ENCODE measurements at regions not wholly inside any gene's neighbourhood (a gene's known extent, or its start where the extent isn't known, plus 50 kb on each side); places are given as distances from the start of the nearest gene placed in this dataset.

DNA sequence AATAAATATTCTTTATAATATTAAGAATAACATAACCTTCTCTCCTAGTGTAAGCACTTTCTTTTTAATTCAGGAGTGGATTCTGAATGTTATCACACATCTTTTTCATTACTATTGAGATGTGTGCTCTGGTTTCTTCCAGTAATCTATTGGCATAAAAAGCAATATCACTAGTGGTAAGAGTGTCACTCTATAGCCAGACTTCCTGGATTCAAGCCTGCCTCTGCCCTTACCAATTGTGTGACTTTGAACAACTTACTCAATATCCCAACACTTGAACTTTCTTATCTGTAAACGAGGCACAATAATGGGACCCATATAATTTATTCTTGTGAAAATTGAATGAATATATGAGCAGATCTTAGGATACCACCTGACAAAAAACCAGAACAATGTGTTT lies 71.0 kb downstream of the SEM1 start:
- CTCF ChIA-PET: no interaction called here
- Mint-ChIP-seq H3K4me3 (no peak overlapping the region), H3K27ac (no peak overlapping the region), H3K27me3 (peaks cover 2% of the 10 kb centered on the region), H3K4me1 (no peaks in the 10 kb centered on the region), H3K9me3 (no peaks in the 10 kb centered on the region), H3K36me3 (ENCODE audit: low read depth) (no peaks in the 10 kb centered on the region)
- POLR2A ChIA-PET: no interaction called here
- DNase-seq: no peak

- ChIA-PET POLR2A (no interaction called here), CTCF (no interaction called here)
- Mint-ChIP-seq H3K4me3 (no peak overlapping the region), H3K4me1 (no peaks in the 10 kb centered on the region), H3K27me3 (peaks cover 2% of the 10 kb centered on the region), H3K27ac (no peak overlapping the region), H3K9me3 (no peaks in the 10 kb centered on the region), H3K36me3 (ENCODE audit: low read depth) (no peaks in the 10 kb centered on the region)
- no peak for DNase-seq
These were observed 72.1 kb downstream of the SEM1 start for GRCh38 chr7:96637522-96637921.

- DNase-seq: no peak
- H3K36me3 Mint-ChIP-seq (ENCODE audit: low read depth): no peaks in the 10 kb centered on the region
- H3K27me3 Mint-ChIP-seq: peaks cover 2% of the 10 kb centered on the region
- H3K9me3 Mint-ChIP-seq: no peaks in the 10 kb centered on the region
- ChIA-PET POLR2A (no interaction called here), CTCF (no interaction called here)
- no peak overlapping the region for H3K27ac Mint-ChIP-seq
- H3K4me1 Mint-ChIP-seq: no peaks in the 10 kb centered on the region
- H3K4me3 Mint-ChIP-seq: no peak overlapping the region
These were observed 72.7 kb downstream of the SEM1 start for GRCh38 chr7:96636979-96637378.

GRCh38 chr7:96636342-96636860 lies 73.2 kb downstream of the SEM1 start:
- Mint-ChIP-seq H3K4me3 (no peak overlapping the region), H3K36me3 (ENCODE audit: low read depth) (no peaks in the 10 kb centered on the region), H3K4me1 (no peaks in the 10 kb centered on the region), H3K27ac (no peak overlapping the region), H3K27me3 (peaks cover 2% of the 10 kb centered on the region), H3K9me3 (no peaks in the 10 kb centered on the region)
- no peak for DNase-seq
- ChIA-PET CTCF (no interaction called here), POLR2A (no interaction called here)

DNA sequence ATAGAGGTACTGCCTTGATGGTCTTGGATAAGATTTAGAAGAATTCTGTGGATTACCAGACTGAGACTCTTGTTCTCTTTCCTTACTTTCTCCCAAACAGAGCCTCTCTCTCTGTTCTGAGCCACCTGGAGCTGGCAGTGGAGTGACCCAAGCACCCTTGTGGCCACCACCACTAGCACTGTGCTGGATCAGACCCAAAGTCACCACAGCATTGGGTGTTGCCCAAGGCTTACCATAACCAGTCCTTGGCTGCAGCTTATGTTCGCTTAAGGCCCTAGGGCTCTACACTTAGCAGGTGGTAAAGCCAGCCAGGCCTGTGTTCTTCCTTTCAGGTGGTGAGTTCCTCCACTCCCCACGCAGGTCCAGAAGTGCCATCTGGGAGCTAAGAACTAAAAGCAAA lies 79.8 kb downstream of the SEM1 start:
- DNase-seq: no peak
- ChIA-PET POLR2A (no interaction called here), CTCF (no interaction called here)
- no peaks in the 10 kb centered on the region for H3K27me3 Mint-ChIP-seq
- no peaks in the 10 kb centered on the region for H3K4me1 Mint-ChIP-seq
- no peak overlapping the region for H3K27ac Mint-ChIP-seq
- no peaks in the 10 kb centered on the region for H3K36me3 Mint-ChIP-seq (ENCODE audit: low read depth)
- no peaks in the 10 kb centered on the region for H3K9me3 Mint-ChIP-seq
- no peak overlapping the region for H3K4me3 Mint-ChIP-seq

DNA sequence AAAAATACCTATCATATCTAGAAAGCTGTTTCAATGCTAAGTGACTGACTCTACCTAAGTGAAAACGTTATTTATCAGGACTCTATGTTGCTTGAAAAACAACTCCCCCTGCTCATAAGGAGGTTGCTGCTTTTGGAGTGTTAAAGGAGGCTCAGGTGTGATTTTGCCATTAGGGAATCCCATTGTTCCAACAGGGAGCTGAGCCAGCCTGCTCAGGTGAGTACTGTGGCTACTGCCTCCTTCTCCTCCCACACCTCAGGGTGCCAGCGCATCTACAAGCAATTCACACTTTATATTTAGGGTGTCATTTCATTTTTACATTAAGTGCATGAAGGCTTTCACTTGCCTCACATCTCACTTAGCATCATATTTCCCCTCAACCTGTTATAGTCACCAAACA lies 84.7 kb downstream of the SEM1 start:
- H3K4me1 Mint-ChIP-seq: no peaks in the 10 kb centered on the region
- H3K27ac Mint-ChIP-seq: no peak overlapping the region
- H3K36me3 Mint-ChIP-seq (ENCODE audit: low read depth): no peaks in the 10 kb centered on the region
- H3K27me3 Mint-ChIP-seq: no peaks in the 10 kb centered on the region
- CTCF ChIA-PET: no interaction called here
- no peaks in the 10 kb centered on the region for H3K9me3 Mint-ChIP-seq
- no peak overlapping the region for H3K4me3 Mint-ChIP-seq
- POLR2A ChIA-PET: no interaction called here
- DNase-seq: no peak

DNA sequence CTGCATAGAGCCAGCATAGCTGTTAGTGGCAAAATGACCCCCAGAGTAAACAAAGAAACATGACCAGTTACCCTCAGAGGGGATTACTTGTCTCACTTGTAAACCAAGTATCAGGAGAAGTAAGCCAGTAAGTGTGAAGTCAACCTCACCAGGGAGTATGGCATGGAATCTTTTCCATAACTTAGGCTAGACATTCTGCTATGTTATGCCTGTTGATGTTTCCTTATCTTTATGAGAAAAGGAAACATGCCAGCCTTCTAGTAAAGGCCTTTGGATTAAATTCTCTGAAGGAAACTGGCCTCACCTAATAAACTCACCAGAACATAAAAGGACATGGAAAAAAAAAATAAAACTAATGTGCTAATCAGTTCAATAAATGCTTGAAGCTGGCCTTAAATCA lies 87.7 kb downstream of the SEM1 start:
- no peak overlapping the region for H3K4me3 Mint-ChIP-seq
- H3K4me1 Mint-ChIP-seq: no peaks in the 10 kb centered on the region
- H3K27me3 Mint-ChIP-seq: peaks cover 2% of the 10 kb centered on the region
- ChIA-PET POLR2A (no interaction called here), CTCF (no interaction called here)
- no peak for DNase-seq
- H3K36me3 Mint-ChIP-seq (ENCODE audit: low read depth): no peaks in the 10 kb centered on the region
- H3K9me3 Mint-ChIP-seq: peaks cover 2% of the 10 kb centered on the region
- no peak overlapping the region for H3K27ac Mint-ChIP-seq

- no peaks in the 10 kb centered on the region for H3K36me3 Mint-ChIP-seq (ENCODE audit: low read depth)
- peaks cover 6% of the 10 kb centered on the region for H3K27me3 Mint-ChIP-seq
- H3K4me1 Mint-ChIP-seq: no peaks in the 10 kb centered on the region
- ChIA-PET CTCF (no interaction called here), POLR2A (no interaction called here)
- no peak overlapping the region for H3K4me3 Mint-ChIP-seq
- H3K9me3 Mint-ChIP-seq: peaks cover 4% of the 10 kb centered on the region
- no peak for DNase-seq
- H3K27ac Mint-ChIP-seq: no peak overlapping the region
These were observed 95.3 kb downstream of the SEM1 start for GRCh38 chr7:96614154-96614867.

DNA sequence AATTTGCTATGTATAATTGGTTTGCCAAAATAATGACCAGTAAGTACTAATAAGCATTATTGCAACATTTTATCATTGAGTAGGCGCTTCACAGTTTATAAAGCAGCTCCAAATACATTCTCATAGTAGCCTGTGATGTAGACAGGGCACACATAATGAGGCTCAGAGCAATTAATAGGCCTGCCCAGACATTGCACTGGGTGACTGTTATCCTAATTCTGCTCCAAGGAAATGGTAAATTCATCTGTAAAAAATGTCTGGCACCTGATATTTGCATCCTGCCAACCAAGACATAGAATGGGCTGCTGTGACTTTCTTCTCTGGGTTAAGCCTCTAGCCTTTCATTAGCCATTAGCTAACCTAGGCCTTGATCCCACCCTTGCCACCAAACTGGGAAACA lies 97.6 kb downstream of the SEM1 start:
- Mint-ChIP-seq H3K4me1 (no peaks in the 10 kb centered on the region), H3K36me3 (ENCODE audit: low read depth) (no peaks in the 10 kb centered on the region), H3K4me3 (no peak overlapping the region), H3K27ac (no peak overlapping the region), H3K27me3 (peaks cover 6% of the 10 kb centered on the region), H3K9me3 (peaks cover 2% of the 10 kb centered on the region)
- CTCF ChIA-PET: no interaction called here
- DNase-seq: no peak
- POLR2A ChIA-PET: no interaction called here

DNA sequence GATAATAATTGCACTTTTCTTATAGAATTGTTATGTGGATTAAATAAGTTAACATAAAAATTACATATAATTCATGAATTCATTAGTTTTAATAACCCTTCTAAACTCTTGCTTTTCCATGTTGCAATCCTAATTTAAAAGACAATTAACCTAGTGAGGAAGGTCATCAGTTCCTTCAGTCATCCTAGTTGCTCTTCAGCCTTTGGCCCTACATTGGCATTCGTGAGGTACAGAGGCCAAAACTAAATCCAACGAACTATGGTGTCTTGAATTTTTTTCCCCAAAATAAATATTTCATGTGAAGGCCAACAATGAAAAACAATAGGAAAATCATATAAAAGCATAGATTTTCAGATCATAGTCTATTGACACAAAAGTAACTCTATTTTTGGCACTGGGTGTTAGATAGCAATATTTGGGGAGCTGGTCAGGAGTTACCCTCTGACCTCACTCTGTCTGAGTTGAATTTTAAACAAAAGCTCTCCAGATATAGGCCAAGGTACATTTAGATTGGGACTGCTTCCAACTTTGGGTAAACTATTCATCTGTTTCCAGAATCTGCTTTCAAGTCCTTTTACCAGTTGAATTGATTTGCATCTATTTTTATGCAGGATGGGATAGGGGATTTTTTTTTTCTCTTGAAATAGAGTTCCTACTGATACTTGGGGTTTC lies 104.5 kb downstream of the SEM1 start:
- POLR2A ChIA-PET: no interaction called here
- H3K27me3 Mint-ChIP-seq: peaks cover 11% of the 10 kb centered on the region

DNA sequence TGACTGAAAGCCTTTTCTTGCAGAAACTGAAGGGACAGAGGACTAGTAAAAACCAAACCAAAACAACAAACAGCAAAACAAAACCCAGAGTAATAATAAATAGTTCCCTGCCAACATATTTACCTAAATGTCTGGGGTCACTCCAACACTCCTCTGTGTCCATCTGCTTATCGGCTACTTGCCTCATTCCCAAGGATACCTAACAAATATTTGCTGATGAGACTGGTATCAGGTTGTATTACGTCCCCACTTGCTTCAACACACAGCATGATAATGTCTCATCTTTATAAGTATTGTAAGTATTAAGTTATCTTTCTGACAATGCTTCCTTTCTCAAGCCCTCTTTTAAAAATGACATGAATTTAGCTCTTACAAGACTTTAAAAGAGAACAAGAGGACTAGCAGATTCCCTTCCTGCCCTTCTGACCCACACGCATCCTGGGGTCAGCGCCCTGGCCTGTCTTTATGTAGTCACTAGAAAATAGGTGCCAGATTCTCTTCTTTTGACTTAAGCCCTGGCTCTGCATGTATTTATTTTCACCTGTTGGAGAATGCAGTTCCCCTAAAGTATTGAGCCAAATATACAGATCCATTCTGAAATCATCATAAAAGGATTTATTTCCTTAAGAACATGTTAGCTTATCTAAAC lies 110.2 kb downstream of the SEM1 start:
- no peak for DNase-seq
- no peaks in the 10 kb centered on the region for H3K4me1 Mint-ChIP-seq
- peaks cover 18% of the 10 kb centered on the region for H3K27me3 Mint-ChIP-seq
- POLR2A ChIA-PET: no interaction called here
- no peaks in the 10 kb centered on the region for H3K9me3 Mint-ChIP-seq
- H3K4me3 Mint-ChIP-seq: no peak overlapping the region
- no peak overlapping the region for H3K27ac Mint-ChIP-seq
- H3K36me3 Mint-ChIP-seq (ENCODE audit: low read depth): no peaks in the 10 kb centered on the region
- CTCF ChIA-PET: no interaction called here

More for the DNA sequence above, 104.5 kb downstream of the SEM1 start:
- CTCF ChIA-PET: no interaction called here
- no peaks in the 10 kb centered on the region for H3K36me3 Mint-ChIP-seq (ENCODE audit: low read depth)
- no peak overlapping the region for H3K4me3 Mint-ChIP-seq
- H3K9me3 Mint-ChIP-seq: no peaks in the 10 kb centered on the region
- DNase-seq: no peak
- H3K27ac Mint-ChIP-seq: no peak overlapping the region
- H3K4me1 Mint-ChIP-seq: no peaks in the 10 kb centered on the region

DNA sequence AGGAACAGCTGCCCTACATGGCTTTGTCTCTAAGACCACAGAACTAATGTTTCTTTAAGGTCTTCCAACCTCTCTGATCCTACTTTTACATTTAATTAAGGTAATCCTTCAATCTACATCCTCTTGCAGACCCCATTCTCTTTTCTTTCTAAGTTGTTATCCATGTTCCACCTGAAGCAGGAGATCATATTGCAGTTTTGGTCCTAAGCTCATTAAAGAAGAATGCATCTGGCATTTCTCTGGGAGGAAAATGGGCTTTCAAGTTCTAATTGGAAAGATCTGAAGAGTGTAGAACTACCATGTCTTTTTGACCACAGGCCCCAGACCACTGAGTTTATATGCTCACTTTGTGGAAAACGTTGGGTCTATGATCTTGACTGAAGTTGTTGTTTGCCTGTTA lies 111.2 kb downstream of the SEM1 start:
- no peak overlapping the region for H3K27ac Mint-ChIP-seq
- H3K9me3 Mint-ChIP-seq: no peaks in the 10 kb centered on the region
- POLR2A ChIA-PET: no interaction called here
- peaks cover 18% of the 10 kb centered on the region for H3K27me3 Mint-ChIP-seq
- no peak overlapping the region for H3K4me3 Mint-ChIP-seq
- H3K4me1 Mint-ChIP-seq: no peaks in the 10 kb centered on the region
- CTCF ChIA-PET: no interaction called here
- no peaks in the 10 kb centered on the region for H3K36me3 Mint-ChIP-seq (ENCODE audit: low read depth)
- no peak for DNase-seq

DNA sequence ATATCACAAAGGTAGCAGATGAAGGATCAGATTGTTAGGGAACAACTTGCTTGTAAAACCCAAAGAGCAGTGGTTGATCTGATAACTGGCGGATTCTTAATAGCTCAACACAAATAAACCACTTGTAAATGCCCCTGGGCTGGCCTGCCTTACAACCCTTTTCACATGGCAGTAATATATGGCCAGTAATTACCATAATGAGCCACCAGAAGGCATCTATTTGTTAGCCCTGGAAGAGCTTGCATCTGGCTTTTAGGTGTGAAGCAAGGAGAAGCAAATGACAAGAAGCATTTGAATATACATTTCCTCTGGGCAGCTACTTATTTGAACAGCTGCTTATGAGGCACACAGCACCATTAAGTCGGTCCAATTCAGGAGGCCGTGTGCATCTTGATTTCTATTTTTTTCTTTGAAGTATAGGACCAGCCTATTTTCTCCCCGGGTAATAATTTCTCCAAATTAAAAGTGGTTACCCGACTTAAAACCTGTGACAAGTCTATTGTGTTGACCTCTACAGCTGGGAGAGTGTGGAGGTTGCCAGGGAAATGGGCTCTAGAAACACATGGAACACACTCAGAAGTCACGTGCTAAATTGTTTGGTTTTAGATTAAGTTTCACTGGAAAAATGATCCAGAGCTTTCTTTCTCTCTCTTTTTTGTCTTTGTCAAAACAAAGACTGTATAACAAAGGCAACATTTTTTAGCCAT lies 113.4 kb downstream of the SEM1 start:
- Mint-ChIP-seq H3K4me3 (no peak overlapping the region), H3K4me1 (no peaks in the 10 kb centered on the region), H3K27me3 (peaks cover 18% of the 10 kb centered on the region), H3K9me3 (no peaks in the 10 kb centered on the region), H3K27ac (no peak overlapping the region), H3K36me3 (ENCODE audit: low read depth) (no peaks in the 10 kb centered on the region)
- CTCF ChIA-PET: no interaction called here
- POLR2A ChIA-PET: no interaction called here
- no peak for DNase-seq
